8988T (cell line): ENCODE measurements at regions not wholly inside any gene's neighbourhood (a gene's known extent, or its start where the extent isn't known, plus 50 kb on each side); places are given as distances from the start of the nearest gene placed in this dataset.

Source experiments
- DNase-seq: peaks from one replicate; pipeline ENCODE4 v3.0.0; 2011

DNA sequence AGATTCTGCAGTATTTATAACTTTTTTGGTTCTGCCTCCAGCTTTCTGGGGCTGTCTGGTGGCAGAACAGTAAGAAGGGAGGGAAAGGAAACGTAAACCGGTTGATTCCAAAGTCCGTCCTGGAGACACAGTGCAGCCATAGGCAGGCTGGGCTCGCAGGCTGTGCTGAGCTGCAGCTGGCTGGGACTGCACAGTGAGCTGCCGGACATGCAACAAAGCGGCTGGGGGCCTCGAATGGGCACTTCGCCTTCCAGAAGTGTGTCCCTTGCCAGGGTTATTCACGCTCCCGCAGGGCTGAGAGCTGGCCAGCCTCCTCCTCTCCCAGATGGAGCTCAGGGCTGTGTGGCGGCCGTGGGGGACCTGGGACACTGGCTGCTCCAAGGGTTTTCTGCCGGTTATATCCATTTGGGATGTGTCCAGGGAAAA, 78.1 kb upstream of the CD93 start:
- DNase-seq = no peak

DNA sequence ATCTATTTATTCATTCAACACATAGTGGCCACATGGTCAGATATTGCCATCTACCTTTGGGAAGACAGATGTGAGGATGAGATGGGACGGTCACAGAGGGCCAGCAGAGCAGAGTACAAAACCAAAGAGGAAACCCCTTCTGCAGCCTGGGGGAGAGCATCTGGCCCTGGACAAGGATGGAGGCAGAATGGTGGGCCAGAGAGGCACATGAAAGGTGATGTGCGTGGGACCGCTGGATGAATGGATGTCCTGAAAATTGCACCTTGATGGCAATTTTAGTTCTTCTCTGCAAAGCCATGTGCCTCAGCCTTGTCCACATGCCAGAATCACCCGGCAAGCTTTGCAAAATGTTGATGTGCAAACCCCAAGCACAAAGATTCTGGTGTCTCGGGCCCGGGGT, 77.4 kb upstream of the CD93 start:
- DNase-seq = no peak

DNA sequence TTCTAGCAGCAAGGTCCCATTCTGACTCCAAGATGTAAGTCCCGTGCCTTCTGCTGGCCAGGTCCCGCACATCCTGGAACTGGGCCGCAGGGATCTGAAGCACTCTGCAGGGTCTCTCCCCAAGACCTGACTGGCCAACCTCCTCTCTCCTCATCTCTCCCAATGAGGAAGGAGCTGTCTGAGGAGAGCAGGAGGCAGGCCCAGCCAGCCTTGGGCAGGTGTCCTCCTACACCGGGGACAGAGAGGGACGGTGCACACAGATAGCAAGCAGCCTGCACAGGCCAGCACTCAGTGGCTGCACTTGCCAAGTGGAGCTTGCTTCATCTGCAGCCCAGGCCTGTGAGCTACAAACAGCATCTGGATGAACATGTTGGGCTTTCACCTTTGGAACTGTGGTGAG, 76.8 kb upstream of the CD93 start:
- DNase-seq = no peak

DNA sequence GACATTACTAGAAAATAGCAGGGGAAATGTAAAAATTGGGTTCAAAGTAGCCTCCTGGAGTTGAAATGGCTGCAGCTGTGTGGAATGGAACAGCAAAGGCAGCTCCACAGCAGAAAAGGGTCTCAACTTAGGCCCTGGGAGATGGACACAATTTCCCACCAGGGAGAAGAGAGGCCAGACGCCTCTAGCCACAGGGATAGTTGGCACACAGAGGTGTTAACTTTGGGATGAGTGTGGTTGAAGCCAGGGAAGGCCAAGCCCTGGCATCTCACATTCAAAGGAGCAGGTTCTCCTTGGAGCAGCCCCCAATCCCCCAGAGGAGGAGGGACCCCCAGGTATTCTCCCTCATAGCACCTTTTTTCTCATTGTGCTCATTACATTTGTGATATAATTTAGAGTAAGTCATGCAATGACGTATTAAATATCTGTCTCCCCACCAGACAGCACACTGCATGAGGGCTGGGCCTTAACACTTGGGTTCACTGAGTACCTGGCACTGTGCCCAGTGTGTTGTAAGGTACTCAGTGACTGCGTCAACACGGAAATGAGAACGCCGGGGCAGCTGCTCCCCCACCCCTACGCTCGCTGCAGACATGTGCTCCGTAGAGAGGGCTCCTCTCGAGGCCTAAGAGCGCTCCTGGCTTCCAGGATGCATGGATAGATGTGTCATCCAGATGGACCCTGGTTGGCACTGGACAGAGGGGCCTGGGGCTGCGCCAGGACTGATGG, 76.0 kb upstream of the CD93 start:
- DNase-seq = no peak

DNA sequence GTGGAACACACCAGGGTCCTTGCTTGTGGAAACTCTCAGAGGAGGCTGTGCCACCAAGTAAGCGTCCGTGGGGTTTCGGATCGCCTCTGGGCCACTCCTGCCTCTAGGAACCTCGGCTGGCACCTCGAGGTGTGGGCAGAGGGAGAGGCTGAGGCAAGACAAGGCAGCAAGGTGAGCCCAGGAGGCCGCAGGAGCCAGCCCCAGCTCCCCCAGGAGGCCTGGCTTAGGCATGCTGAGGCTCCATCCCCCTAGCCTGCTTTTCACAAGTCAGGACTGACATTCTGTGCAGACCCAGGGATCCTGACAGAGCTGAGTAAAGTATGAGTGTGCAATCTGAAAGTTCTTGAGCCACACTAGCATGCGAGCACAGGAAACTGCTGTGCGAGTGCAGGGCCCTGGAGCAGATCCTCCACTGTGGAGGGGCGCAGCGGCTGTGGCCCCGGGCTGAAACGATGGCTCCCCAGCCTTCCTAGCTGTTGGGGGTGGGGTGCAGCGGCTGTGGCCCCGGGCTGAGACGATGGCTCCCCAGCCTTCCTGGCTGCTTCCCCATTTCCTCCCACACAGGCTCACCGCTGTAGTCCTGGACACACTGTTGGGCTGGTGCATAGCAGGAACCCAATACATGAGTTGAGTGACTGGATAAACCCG, 75.2 kb upstream of the CD93 start:
- DNase-seq = no peak

DNA sequence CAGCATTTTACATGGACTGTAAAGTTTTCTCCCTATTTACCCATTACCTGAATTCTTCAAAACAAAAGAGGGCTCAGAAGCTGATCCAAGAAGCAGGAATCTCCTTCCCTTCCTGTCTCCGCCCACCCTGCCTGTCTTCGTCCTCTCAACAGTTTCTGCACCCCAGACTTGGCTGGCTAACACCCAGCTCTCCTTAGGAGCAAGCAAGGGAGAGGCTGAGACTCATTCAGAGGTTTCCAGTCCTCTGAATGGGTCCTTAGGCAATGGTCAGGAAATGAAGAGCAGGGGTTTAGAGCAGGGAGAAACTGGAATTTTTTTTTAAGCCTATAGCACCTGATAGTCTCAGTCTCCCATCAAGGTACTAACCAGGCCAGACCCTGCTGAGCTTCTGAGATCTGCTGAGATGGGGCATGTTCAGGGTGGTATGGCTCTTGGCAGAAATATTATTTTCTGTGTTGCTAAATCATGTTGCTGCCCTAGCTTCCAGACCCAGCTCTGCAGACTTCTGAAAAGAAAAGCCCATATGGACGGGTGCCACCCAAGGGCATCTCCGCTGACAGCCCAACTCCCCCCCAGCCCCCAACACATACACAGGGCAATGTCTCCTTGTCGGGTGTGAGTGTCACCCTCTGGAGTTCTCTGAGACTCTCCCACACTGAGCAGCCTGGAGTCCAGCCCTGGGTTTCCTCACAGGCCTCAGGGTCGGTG, 74.6 kb upstream of the CD93 start:
- DNase-seq = no peak

DNA sequence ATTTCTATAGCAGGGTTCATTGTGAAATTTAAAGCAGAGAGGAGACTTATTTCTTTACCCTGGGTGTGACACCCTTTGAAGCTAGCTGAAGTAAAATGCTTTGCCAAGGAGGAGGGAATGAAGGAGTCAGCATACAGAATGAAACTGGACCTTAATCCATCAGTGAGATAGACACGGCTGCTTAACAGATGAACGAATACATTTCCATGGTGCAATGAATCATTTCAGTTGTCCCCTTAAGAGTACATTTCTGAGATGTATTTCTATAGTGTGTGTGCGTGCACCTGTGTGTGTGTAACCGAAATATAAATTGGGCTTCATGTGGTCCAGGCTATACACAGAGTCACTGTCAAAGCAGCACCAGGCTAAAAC, 73.8 kb upstream of the CD93 start:
- no peak for DNase-seq

DNA sequence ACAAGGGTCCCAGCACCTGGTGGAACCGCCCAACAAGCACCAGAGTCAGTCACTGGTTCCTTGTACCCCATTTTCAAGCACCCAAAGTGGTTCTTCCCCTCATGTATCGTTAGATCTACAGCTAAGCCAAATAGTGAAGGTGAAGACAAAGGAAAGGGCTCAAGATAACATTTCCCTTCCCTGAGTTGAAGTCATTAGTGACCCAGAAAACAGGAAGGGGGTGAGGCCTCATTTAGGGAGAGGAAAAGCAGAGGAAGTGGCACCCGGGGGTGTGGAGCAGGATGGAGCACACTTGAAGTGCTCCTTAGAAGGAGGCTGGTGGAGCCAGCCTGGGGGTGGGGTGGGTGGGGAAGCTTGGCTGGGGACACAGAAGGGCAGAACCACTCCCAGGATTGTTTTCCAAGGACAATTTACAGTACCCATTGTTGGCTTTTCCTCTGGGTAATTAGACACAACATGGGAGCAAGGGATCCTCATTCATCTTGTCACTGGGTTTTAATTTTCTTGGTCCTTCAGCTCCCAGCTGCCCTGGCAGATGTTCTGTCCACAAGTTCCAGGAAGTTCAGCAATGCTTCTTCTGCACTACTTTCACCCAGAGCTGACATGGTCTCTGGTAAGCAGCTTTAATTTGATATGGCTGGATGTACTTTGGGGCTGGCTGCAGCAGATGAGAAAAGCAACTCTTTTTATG, 73.3 kb upstream of the CD93 start:
- no peak for DNase-seq

DNA sequence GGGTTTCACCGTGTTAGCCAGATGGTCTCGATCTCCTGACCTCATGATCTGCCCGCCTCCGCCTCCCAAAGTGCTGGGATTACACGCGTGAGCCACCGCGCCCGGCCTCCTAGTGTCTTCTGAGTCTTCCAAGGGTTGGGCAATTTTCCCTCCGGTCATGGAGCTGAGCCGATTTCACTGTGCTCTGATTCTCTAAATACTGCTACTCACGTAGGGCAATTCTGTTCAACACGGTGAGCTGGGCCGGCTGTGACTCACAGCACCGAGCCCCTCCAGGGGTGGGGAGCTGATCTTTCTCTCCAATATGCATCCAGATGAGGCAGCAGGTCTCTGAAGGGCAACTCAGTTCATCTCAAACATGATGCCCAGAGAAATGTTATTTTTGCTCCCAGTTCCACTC, 71.6 kb upstream of the CD93 start:
- DNase-seq = no peak

DNA sequence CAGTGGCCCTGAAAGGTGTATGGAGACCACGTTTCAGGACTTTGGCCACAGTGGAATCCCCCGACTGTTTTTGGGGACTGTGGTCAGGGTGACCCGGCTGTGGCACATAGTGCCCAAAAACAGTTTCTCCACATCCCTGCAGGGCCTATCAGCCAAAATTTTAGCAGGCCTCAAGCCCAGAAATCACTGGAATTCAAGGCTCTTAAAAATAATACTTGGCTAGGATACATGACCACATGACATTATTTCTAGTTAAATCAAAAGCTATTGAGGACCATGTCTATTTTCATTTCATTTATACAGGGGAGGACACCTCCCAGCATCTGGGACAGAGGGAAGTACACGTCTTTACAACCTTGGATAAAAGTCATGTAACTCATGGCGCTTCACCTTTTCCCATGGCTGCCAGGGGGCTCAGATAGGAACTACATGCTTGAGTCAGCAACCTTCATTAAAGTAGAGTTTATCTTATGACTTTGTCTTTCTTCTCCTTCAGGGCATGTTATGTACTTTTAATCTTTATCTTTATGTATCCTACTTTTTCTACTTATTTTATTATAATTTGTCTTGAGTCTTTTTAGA, 70.8 kb upstream of the CD93 start:
- DNase-seq = no peak

DNA sequence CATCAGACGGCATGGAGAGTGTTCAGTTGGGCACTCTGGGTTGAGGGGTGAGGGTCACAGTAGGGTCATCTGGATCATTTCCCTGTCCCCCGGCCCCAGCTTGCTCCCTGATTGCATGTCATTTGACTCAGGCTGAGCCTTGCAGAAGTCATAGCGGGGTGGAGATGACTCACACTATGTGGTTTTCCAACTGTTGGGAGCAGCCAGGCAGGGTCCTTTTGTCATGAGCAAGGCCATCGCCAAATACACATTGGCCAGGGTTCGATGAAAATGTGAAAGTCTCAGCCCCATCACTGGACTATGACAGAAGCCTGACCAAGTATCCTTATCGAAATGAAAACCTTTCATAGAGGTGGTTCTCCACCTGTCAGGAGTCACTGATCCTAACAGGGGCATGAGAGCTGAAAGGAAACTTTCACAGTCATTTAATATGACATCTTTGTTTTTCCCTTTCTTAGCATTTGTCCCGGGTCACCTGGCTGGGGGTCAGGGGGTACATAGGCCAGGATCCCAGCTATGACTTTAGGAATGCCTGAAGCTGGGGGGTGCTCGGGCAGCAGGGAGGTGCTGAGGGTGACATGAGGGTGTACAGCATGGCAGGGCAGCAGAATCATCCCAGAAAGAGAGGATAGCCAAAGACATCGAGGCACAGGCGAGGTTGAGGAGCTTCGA, 70.2 kb upstream of the CD93 start:
- DNase-seq = no peak

DNA sequence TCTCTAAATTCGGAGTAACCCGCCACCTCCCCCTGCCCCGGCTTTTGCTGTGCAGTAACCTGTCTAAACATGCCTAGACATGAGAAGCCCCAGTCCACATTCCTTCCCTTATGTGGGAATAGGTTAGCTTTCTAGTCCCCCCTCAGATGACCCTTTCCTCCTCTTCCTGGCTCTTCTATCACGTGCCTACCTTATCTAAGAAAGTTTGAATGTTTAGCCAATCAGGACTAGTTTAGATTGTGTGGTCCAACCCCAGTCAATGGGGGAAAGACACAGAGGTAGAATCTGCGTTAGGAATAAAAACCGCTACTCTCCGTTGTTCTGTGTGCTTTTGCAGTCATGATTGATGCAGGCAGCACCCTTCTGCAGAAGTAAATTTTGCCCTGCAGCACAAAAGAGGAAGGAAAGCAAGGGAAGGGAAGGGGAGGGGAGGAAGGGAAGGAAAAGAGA, 69.0 kb upstream of the CD93 start:
- DNase-seq = no peak

DNA sequence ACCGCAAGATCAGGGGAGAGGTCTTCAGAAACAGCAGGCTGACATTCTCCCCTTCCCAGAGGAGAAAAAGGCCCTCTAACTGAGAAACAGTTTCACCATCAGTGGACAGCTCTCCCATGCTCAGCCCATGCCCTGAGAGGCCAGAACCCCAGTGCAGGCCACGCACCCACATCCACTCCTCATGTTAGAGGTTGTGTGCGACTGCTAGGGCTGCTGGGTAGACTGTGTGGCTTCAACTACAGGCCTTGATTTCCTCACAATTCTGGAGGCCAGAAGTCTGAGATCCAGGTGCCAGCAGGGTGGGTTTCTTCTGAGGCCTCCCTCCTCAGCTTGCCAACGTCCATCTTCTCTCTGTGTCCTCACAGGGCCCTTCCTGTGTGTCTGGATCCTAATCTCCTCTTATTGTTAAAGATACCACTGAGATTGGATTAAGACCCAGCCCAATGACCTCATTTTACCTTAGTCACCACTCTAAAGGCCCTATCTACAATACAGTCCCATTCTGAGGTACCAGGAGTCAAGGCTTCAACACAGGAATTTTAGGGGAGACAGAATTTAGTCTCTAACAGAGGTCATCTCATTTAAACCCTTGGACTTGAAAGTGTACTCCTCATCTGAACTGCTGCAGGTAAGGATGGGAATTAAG, 67.7 kb upstream of the CD93 start:
- DNase-seq = no peak

DNA sequence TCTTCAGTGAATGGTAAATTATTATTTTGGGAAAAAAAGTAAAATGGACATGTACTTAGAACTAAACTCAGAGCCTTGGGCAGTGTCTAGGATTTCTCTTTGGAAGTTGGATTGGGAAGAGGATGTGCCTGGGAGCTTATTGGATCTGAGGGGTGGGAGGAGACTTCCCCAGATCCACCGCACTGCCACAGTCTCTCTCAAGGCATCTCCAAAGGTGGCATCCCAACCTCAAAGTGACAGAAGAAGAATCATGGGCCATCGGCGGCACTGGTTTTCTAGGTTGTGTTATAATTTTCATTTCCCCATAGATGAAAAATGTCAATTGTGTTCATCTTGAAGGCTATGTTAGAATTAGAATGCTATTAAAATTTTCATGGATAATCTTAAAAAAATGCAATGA, 66.8 kb upstream of the CD93 start:
- no peak for DNase-seq

DNA sequence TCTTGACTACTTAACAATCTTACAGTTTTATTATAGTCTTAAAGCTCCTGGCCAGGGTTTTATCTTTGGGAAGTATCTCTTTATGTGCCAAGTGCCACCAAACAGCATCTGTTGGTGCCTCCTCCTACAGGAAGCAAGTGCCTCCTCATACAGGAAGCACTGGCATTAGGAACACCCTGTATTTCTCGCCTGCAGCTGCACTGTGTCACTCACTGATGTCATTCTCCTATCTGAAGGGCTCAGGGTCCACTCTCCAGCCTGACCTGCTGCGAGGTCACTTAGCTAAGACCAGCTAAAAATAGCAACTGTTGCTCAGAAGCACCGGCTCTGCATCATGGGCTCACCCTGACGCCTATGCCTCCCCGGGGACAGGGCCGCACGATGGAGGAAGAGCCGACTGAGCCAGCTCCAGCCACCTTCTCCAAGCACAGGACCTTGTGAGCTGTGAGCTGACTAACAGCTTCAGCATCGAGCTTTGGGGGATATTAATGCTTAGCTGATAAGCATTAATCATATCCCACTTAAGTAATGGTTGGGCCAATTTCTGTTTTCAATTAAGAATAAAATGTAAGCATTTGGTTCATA, 66.3 kb upstream of the CD93 start:
- DNase-seq = no peak

DNA sequence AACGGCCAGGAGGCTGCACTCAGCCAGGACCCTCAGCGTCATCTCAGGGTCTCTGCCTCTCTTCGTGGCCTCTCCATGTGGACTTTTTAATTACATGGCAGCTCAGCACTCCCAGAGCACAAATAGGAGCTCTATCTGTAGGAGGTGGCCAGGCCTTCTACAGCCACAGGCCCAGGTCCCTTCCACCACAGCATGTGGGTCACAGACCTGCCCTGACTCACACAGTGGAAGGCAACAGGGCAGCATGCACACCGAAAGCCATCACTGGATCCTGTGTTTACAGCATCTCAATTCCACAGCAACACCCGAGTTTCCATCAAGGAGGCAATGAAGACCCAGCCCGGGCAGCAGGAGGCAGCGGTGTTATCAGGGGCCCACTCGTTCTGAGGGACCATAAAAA, 65.8 kb upstream of the CD93 start:
- no peak for DNase-seq

DNA sequence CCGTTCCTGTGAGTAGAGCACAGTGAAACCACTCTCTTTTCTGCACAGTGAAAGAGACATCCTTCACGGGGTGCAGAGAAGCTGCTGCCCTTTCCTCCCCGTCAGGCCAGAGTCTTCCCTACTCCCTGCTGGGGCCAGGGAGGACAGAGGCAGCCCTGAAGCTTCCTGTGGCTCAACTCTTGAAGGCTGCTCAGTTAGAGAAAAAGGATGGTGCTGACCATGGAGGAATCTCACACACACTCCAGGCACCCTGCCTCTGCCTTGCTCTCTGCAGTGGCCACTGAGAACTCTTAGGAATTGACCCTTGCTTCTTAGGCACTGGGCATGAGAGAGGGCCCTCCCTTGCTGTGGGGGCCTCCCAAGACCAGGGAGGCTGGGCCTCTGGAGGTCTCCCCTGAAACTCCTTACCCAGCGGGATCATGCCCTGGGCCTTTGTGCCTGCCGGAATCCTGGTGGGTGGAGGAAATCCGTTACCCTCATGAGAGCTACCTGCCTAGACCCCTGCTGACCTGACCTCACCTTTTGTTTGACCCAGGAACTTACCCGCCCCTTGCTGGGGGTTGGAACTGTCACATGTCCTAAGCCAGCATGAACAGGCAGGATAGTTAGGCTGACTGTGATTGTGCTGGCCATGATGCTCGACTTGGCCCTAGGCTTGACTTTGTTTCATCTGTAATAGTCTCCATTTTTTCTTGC, 65.0 kb upstream of the CD93 start:
- DNase-seq = no peak

DNA sequence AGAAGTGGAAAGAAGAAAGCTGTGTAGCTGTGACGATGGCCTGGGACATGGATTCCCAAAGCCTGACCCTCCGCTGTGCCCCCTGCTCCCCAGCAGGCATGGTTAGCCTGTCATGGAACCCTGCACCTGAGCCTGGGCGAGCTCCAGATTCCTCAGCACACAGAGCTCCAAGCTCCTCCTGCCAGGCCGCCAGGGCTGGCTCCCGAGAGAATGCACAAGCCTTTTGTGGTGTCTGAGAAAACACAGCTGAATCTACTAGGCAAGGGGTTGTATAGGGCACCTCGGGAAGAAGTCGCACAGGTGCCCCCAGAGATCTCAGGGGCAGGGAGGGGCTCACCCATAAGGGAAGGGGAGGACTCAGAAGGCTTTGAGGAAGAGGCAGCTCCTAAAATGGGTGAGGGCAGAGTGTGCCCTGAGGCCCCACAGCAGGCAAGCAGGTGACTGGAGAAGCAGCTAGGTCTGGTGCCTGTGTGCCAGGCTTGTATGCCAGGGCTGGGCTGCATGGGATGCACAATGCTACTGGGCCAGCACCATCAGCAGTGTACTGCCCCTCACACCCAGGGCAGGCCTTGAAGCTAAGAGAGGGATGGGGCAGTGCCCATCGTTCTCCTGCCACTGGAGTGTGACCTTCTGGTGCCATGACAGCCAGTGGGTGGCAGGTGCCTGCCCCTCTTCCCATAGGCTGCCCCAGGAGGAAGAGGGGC, 64.3 kb upstream of the CD93 start:
- no peak for DNase-seq

DNA sequence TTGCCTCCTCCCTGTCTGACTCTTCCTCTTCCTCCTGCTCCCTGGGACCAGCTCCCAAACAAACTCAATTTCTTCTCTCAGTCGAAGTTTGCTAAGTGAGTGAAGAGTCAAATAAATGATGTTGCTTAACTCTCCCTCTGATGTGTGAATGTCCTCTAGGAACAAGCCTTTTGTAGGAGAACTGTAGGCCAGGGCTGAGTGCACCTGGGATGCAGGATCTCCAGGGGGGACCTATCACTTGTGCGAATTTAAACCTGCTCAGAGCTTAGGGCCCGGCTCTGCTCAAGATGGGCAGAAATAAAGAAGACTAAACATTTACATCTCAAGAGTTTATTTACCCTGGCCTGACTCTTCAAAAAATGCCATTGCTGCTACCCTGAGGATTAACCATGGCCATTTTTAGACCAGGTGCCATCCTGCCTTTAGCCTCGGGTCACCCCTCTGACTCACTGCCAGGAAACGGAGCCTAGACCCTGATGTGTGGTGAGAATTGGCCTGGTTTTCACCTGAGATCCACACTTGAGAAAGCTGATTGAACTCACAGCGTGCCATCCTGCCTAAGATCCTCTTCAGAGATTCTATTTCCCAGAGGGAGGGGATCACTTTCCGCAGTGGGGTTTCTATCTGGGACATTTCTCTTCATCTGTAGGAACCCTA, 63.6 kb upstream of the CD93 start:
- DNase-seq = no peak
